Activated naive CD4-positive, alpha-beta T cell treated with anti-CD3 and anti-CD28 coated beads, Interleukin-2, amount 50 U/mL, for 16 hours (primary cell): ENCODE measurements at regions not wholly inside any gene's neighbourhood (a gene's known extent, or its start where the extent isn't known, plus 50 kb on each side); places are given as distances from the start of the nearest gene placed in this dataset.
"Not testable (repeated sequence)": the region's sequence is repeated elsewhere in the genome, so short reads cannot be mapped to it uniquely, and the experiment has no call there.

Source experiments
- DNase-seq: peaks from one replicate; pipeline ENCODE4 v3.0.0-alpha.2; 2020

- DNase-seq = no peak
These were observed 202.5 kb upstream of the AHR start for GRCh38 chr7:17095931-17096330.

- DNase-seq = no peak
These were observed 200.7 kb upstream of the AHR start for GRCh38 chr7:17097668-17098297.

DNA sequence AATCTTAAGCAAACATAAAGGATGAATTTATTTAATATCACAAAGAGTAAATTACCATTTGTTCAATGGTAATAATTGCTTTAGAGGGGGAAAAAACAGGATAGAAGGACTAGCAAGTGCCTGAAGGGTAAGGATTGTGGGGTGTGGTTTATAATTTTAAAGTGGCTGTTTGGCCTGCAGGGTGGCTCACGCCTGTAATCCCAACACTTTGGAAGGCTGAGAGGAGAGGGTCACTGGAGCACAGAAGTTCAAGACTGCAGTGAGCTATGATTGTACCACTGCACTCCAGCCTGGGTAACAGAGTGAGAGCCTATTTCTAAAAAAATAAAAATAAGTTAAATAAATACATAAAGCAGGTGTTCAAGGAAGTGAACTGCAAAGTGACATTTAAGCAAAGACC, 199.9 kb upstream of the AHR start:
- DNase-seq = no peak

- no peak for DNase-seq
These were observed 199.1 kb upstream of the AHR start for GRCh38 chr7:17099083-17099973.

DNA sequence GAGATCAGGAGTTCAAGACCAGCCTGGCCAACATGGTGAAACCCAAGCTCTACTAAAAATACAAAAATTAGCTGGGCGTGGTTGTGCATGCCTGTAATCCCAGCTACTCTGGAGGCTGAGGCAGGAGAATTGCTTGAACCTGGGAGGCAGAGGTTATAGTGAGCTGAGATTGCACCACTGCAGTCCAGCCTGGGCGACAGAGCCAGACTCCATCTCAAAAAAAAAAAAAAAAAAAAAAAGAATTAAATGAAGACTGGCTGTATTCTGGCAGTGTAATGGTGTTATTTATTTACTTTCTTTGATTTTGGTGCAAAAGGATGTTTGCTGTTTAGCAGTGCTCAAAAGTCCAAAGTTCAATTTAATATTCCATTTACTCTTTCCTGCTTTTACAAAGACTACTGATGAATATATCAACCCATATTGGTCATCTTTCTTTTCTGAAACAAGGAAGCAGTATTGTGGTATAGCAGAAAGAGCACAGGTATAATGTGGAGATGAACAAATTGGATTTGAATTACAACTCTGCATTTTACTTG, 198.4 kb upstream of the AHR start:
- DNase-seq = not testable (repeated sequence)

- no peak for DNase-seq
These were observed 197.2 kb upstream of the AHR start for GRCh38 chr7:17101207-17101696.

- no peak for DNase-seq
These were observed 195.3 kb upstream of the AHR start for GRCh38 chr7:17103170-17103569.

DNA sequence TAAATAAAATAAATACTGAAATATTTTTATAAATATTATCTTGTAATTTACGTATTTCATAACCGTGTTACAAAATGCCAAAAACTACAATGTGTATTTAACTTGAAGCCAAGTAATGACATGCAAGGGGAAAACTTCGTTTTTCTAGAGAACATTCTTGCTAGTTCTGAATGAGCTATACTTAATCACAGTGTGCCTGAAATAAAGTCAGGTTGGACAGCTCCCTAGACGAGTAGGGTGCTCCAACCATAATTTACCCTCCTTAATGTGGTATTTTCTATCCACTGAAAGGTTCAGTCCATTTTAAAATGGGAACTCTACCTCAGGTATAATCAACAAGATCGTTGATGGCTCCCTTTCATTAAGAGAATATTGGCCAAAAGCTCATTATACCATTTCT, 194.5 kb upstream of the AHR start:
- DNase-seq = no peak

DNA sequence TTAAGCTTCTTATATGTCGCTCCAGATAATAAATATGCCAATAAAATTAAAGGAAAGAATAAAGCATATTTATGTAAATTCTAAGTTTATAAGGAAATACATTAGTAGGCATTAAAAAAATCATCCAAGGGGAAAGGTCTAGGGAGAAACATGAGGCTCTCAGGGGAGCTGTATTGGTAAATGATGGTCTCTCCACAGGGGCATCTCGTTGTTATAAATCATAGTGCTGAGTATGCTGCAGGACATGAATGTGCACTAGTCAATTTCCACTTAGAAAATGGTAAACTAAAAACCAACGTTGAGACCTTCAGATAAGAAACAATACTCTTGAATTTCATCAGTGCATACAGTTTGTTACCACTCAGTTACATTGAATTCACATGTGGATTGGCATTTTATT, 194.0 kb upstream of the AHR start:
- DNase-seq = no peak

- DNase-seq = no peak
These were observed 192.8 kb upstream of the AHR start for GRCh38 chr7:17105701-17106100.

GRCh38 chr7:17108049-17108584, 190.3 kb upstream of the AHR start:
- DNase-seq = no peak

- no peak for DNase-seq
These were observed 189.4 kb upstream of the AHR start for GRCh38 chr7:17109020-17109419.

DNA sequence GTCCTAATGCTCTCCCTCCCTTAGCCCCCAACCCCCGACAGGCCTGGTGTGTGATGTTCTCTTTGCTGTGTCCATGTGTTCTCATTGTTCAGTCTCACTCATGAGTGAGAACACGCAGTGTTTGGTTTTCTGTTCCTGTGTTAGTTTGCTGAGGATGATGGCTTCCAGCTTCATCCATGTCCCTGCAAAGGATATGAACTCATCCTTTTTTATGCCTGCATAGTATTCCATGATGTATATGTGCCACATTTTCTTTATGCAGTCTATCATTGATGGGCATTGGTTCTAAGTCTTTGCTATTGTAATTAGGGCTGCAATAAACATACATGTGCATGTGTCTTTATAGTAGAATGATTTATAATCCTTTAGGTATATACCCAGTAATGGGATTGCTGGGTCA, 184.7 kb upstream of the AHR start:
- not testable (repeated sequence) for DNase-seq

DNA sequence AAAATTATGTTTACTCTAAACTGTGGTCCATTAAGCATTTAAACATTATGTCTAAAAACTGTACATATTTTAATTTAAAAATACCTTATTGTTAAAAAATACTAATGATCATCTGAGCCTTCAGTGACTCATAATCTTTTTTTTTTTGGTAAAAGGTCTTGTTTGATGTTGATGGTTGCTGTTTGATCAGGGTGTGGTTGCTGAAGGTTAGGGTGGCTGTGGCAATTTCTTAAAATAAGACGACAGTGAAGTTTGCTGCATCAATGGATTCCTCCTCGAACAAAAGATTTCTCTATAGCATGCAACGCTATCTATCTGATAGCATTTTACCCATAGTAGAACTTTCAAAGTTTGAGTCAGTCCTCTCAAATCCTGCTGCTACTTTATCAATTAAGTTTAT, 180.0 kb upstream of the AHR start:
- DNase-seq = no peak

GRCh38 chr7:17120756-17121155, 177.7 kb upstream of the AHR start:
- no peak for DNase-seq

- no peak for DNase-seq
These were observed 176.8 kb upstream of the AHR start for GRCh38 chr7:17121671-17122070.

DNA sequence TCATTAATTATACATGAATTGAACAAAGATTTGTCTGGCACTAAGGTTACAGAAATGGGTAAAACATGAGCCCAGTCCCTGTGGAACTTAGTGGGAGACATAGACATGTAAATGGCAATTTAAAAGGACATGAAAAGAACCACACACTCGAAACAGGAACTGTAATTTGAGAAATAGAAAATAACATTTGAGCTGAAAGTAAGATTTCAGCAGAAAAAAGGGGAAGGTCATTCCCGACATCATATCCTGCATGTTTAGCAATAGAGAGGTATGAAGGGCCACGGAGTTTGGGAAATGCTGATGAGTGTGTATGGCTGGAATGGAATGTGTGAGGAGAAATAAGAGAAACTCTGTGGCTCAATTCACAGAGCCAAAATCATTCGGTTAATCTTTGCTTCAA, 175.4 kb upstream of the AHR start:
- no peak for DNase-seq

DNA sequence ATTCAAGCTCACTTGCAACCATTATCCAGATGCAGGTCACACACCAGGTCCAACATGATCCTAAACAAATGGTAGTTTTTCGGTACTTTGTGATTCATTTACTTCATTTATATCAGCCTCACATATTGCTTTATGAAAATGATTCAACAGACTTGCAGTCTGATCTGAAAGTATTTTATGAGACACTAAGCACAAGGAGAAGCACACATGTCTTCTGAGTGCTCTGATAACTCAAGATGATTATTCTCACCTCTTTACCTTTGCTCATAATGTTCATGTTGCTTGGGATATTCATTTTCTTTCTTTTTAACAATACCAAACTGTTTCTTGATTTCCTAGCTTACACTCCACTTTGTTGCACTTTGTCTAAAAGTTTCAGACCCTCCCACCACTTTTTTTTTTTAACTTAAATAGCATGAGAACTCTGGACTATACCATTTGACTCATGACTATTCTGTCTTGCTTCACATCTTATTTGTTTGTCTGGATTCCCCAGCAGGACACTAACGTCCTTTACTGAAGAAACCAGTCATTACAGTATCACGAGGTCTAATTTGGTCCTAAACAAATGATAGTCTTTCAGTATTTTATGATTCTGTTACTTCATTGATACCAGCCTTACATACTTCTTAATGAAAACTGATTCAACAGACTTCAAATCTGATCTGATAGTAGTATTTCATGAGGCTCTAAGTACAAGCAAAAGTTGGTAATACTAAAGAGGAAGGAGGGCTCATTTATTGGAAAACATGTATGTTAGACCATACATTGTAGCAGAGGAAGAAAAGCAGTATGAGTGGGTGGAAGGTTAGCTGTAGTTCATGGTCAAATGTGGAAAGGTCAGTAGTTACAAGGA, 171.8 kb upstream of the AHR start:
- no peak for DNase-seq

- DNase-seq = no peak
These were observed 169.2 kb upstream of the AHR start for GRCh38 chr7:17129218-17129617.

DNA sequence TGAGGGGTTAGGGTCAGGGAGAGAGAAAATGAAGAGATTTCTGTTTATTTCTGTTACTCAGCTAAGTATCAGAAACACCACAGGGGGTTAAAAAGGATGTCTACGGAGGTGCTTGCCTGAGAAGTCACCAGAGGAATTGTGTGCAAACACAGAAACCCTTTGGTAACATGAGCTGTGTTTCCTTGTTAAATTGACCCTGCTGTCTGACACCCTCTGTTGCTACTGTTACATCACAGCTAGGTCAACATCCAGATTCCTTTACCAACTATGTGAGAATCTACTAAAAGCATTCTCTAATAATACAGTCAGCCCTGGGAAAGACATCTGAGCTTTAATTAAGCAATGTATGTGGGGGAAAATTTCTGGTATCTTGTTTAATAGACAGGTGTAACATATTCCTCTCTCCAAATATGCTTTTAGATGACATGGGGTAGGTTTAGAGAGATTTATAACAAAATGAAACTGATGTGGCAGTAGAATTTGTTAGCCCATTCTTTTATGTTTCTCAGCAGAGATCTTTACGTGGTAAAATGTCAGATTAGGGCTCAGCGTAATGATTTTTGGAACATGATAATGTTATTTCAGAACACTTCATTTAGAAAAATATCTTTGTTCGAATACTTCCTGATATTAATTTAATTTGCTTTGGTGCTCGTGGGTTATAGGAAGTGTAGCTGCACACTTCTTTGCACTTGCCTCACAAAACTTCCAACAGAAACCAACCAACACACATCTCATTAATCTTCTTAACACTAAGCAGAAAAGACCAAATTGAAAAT, 168.0 kb upstream of the AHR start:
- DNase-seq = no peak

- DNase-seq = no peak
These were observed 167.4 kb upstream of the AHR start for GRCh38 chr7:17131060-17131345.

DNA sequence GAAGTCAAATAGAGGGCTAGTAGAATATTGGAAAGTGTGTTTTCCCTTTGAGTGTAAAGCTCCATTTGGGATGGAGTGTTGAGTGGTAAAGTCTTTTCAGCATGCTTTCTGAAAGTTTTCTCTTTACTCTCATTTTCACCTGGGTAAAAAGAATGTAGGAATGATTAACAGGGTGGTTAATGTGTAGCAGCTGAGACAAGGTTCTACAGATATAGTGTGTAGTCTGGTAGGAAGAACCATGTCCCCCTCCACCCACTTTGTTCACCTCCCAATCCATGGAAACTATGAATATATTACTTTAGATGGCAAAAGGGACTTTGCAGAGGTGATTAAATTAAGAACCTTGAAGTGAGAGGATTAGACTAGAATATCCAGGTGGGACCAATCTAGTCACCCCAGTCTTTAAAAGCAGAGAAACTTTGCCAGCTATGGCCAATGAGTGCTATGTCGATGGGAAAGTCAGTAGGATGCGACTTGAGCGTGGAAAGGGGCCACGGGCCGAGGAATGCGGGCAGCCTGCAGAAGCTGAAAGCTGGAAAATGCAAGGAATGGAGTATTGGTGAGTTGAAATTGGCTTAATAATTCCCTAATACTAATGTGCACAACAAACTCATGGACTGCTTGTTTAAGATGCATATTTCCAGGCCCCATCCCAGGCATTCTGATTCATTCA, 166.3 kb upstream of the AHR start:
- no peak for DNase-seq
